Vagina (tissue), 2 donors: ENCODE measurements at regions not wholly inside any gene's neighbourhood (a gene's known extent, or its start where the extent isn't known, plus 50 kb on each side); places are given as distances from the start of the nearest gene placed in this dataset.

ENCODE experiments used
- DNase-seq, 2 donors: peaks; one replicate each; pipeline ENCODE4 v3.0.0-alpha.2; 2017; ENCODE audit errors: extremely low spot score in 2 of 2
- H3K27ac ChIP-seq: fragments of 200-600 bp; sonication (generic); one replicate; pipeline ENCODE4 v1.5.1; 2019
- H3K27me3 ChIP-seq: fragments of 200-600 bp; sonication (generic); one replicate; pipeline ENCODE4 v1.5.1; 2019
- H3K36me3 ChIP-seq, 2 donors: fragments of 200-600 bp; sonication (generic); one replicate each; pipeline ENCODE4 v1.5.1; 2017 to 2019
- H3K4me1 ChIP-seq: fragments of 200-600 bp; sonication (generic); one replicate; pipeline ENCODE4 v1.5.1; 2019
- H3K4me3 ChIP-seq, 2 donors: fragments of 200-600 bp; sonication (generic); 1 replicate in 1 of 2; 2 replicates in 1 of 2; pipeline ENCODE4 v1.5.1; 2016 to 2019
- H3K9me3 ChIP-seq: fragments of 200-600 bp; sonication (generic); one replicate; pipeline ENCODE4 v1.5.1; 2019
- CTCF ChIP-seq, 3 experiments: fragments of 450-650 bp in 2 of 3; fragments of 200-600 bp in 1 of 3; sonication (generic) in 1 of 3; IDR thresholded peaks; one replicate each; pipeline ENCODE4 v1.5.1; 2017 to 2019; ENCODE audit warnings: antibody characterized with exemption in 3 of 3, mild to moderate bottlenecking in 2 of 3, moderate library complexity in 2 of 3
- POLR2A ChIP-seq, 2 donors: fragments of 450-650 bp; IDR thresholded peaks; one replicate each; pipeline ENCODE4 v1.6.1; 2017; ENCODE audit warnings: antibody characterized with exemption in 2 of 2, mild to moderate bottlenecking in 2 of 2, moderate library complexity in 2 of 2
- POLR2AphosphoS5 ChIP-seq, 2 donors: sonication (generic); formaldehyde crosslinking; IDR thresholded peaks; one replicate each; pipeline ENCODE4 v1.9.0; 2017; ENCODE audit warnings: antibody characterized with exemption in 2 of 2, mild to moderate bottlenecking in 2 of 2, low read depth in 1 of 2; ENCODE audit not compliant: insufficient read depth in 1 of 2
- intact Hi-C: fragments of 100-400 bp; cut with DNase I; formaldehyde crosslinking; loops from one replicate; pipeline ENCODE4 v1.15.1; 2023

- Histone ChIP-seq H3K4me3 (no peak overlapping the region), H3K9me3 (no peaks in the 10 kb centered on the region)
- TF ChIP-seq POLR2AphosphoS5 (IDR thresholded peaks at IDR 0.05; ENCODE audit: insufficient read depth in 1 of 2, low read depth in 1 of 2), result no peak
- TF ChIP-seq CTCF (IDR thresholded peaks at IDR 0.05), result no peak
- TF ChIP-seq POLR2A (IDR thresholded peaks at IDR 0.05), result no peak
These were observed 147.9 kb downstream of the LNPK start for GRCh38 chr2:175854129-175854528.

GRCh38 chr2:175853616-175853890 is 148.5 kb downstream of the LNPK start:
- Histone ChIP-seq H3K27me3 (no peaks in the 10 kb centered on the region), H3K4me1 (no peaks in the 10 kb centered on the region), H3K27ac (no peak overlapping the region), H3K36me3 (no peaks in the 10 kb centered on the region), H3K4me3 (no peak overlapping the region), H3K9me3 (no peaks in the 10 kb centered on the region)
- DNase-seq, result no peak
- TF ChIP-seq POLR2AphosphoS5 (IDR thresholded peaks at IDR 0.05; ENCODE audit: insufficient read depth in 1 of 2, low read depth in 1 of 2), result no peak
- intact Hi-C loops, result no loop called here

More at GRCh38 chr2:175854129-175854528, 147.9 kb downstream of the LNPK start:
- intact Hi-C loops, result no loop called here
- H3K36me3 ChIP-seq, result no peaks in the 10 kb centered on the region
- H3K27me3 ChIP-seq, result no peaks in the 10 kb centered on the region
- H3K27ac ChIP-seq, result no peak overlapping the region
- no peaks in the 10 kb centered on the region for H3K4me1 ChIP-seq
- no peak for DNase-seq

- no peak overlapping the region for H3K4me3 ChIP-seq
- DNase-seq, result no peak
- no peaks in the 10 kb centered on the region for H3K27me3 ChIP-seq
- H3K9me3 ChIP-seq, result no peaks in the 10 kb centered on the region
- no peaks in the 10 kb centered on the region for H3K4me1 ChIP-seq
- no peaks in the 10 kb centered on the region for H3K36me3 ChIP-seq
- TF ChIP-seq POLR2AphosphoS5 (IDR thresholded peaks at IDR 0.05; ENCODE audit: insufficient read depth in 1 of 2, low read depth in 1 of 2) (no peak), POLR2A (IDR thresholded peaks at IDR 0.05) (no peak)
- intact Hi-C loops, result no loop called here
- no peak overlapping the region for H3K27ac ChIP-seq
These were observed 149.0 kb downstream of the LNPK start for GRCh38 chr2:175852879-175853615.

GRCh38 chr2:175847128-175847527 is 154.9 kb downstream of the LNPK start:
- no peak overlapping the region for H3K27ac ChIP-seq
- H3K27me3 ChIP-seq, result no peaks in the 10 kb centered on the region
- TF ChIP-seq CTCF (IDR thresholded peaks at IDR 0.05) (no peak), POLR2A (IDR thresholded peaks at IDR 0.05) (no peak), POLR2AphosphoS5 (IDR thresholded peaks at IDR 0.05; ENCODE audit: insufficient read depth in 1 of 2, low read depth in 1 of 2) (no peak)
- no peak overlapping the region for H3K4me3 ChIP-seq
- no peaks in the 10 kb centered on the region for H3K4me1 ChIP-seq
- H3K9me3 ChIP-seq, result no peaks in the 10 kb centered on the region
- DNase-seq, result no peak
- H3K36me3 ChIP-seq, result no peaks in the 10 kb centered on the region
- intact Hi-C loops, result no loop called here

- H3K9me3 ChIP-seq, result no peaks in the 10 kb centered on the region
- H3K4me1 ChIP-seq, result no peaks in the 10 kb centered on the region
- TF ChIP-seq POLR2A (IDR thresholded peaks at IDR 0.05) (no peak), POLR2AphosphoS5 (IDR thresholded peaks at IDR 0.05; ENCODE audit: insufficient read depth in 1 of 2, low read depth in 1 of 2) (no peak), CTCF (IDR thresholded peaks at IDR 0.05) (no peak)
- no peaks in the 10 kb centered on the region for H3K27me3 ChIP-seq
- no peak overlapping the region for H3K4me3 ChIP-seq
- H3K27ac ChIP-seq, result no peak overlapping the region
- intact Hi-C loops, result no loop called here
- no peak for DNase-seq
- H3K36me3 ChIP-seq, result no peaks in the 10 kb centered on the region
These were observed 157.9 kb downstream of the LNPK start for GRCh38 chr2:175844169-175844568.

- no peak for TF ChIP-seq POLR2A (IDR thresholded peaks at IDR 0.05)
- no peak for TF ChIP-seq POLR2AphosphoS5 (IDR thresholded peaks at IDR 0.05; ENCODE audit: insufficient read depth in 1 of 2, low read depth in 1 of 2)
- no peak for TF ChIP-seq CTCF (IDR thresholded peaks at IDR 0.05)
- Histone ChIP-seq H3K36me3 (no peaks in the 10 kb centered on the region), H3K4me3 (no peak overlapping the region), H3K27ac (no peak overlapping the region), H3K27me3 (no peaks in the 10 kb centered on the region), H3K9me3 (no peaks in the 10 kb centered on the region), H3K4me1 (no peaks in the 10 kb centered on the region)
- intact Hi-C loops, result no loop called here
- DNase-seq, result no peak
These were observed 158.4 kb downstream of the LNPK start for GRCh38 chr2:175843625-175844024.
